GM12891 (cell line): ENCODE measurements at regions not wholly inside any gene's neighbourhood (a gene's known extent, or its start where the extent isn't known, plus 50 kb on each side); places are given as distances from the start of the nearest gene placed in this dataset.

Source experiments
- POLR2A ChIP-seq: IDR thresholded peaks from 2 replicates; pipeline ENCODE4 v1.6.1; 2011; ENCODE audit warnings: low read depth, low read length, control low read depth
- POLR2AphosphoS5 ChIP-seq: IDR thresholded peaks from 2 replicates; pipeline ENCODE4 v1.6.1; 2011; ENCODE audit warnings: low read depth, low read length, control low read depth
- POU2F2 ChIP-seq: IDR thresholded peaks from 2 replicates; pipeline ENCODE4 v1.6.1; 2011; ENCODE audit warnings: low read depth, mild to moderate bottlenecking, control low read depth, low read length, moderate library complexity
- SPI1 ChIP-seq: IDR thresholded peaks from 2 replicates; pipeline ENCODE4 v1.6.1; 2011; ENCODE audit warnings: low read depth, low read length, control low read depth
- TAF1 ChIP-seq: IDR thresholded peaks from 2 replicates; pipeline ENCODE4 v1.6.1; 2011; ENCODE audit warnings: low read depth, low read length, control low read depth

GRCh38 chr1:221839782-221840395 is 98.0 kb upstream of the DUSP10 start:
- TF ChIP-seq TAF1 (no peak), POLR2A (no peak), POLR2AphosphoS5 (no peak), POU2F2 (no peak), SPI1 (no peak)
